IMR-90 (cell line): ENCODE measurements at regions not wholly inside any gene's neighbourhood (a gene's known extent, or its start where the extent isn't known, plus 50 kb on each side); places are given as distances from the start of the nearest gene placed in this dataset.

ENCODE experiments used
- ATAC-seq: fragments of 200-7000 bp; cut with Tn5 transposase; 2 replicates; pipeline ENCODE4 v1.9.1; 2020; ENCODE audit warnings: low read depth, mild to moderate bottlenecking, moderate library complexity
- BruUV-seq: library from RNA; stranded (reverse); fragments of 400-500 nt; replicated peaks from 2 replicates; lab custom pipeline; 2021; lab: Mats Ljungman, UMichigan
- CTCF ChIA-PET: fragments of 300-600 bp; formaldehyde crosslinking; extraction: SDS; loops from one replicate; lab custom pipeline; 2021; ENCODE audit warnings: antibody characterized with exemption; lab: Yijun Ruan, JAX
- POLR2A ChIA-PET: fragments of 300-600 bp; sonication (Branson Sonifier 250); formaldehyde crosslinking; loops from one replicate; lab custom pipeline; 2022; ENCODE audit warnings: antibody characterized with exemption; ENCODE audit not compliant: unreplicated experiment; lab: Charles Lee
- DNase-seq: peaks from one replicate; pipeline ENCODE4 v3.0.0; 2013
- H2AFZ ChIP-seq: replicated peaks from 2 replicates; pipeline ENCODE3; 2013; ENCODE audit warnings: low read length, mild to moderate bottlenecking; ENCODE audit not compliant: poor library complexity
- H2AK5ac ChIP-seq: 2 replicates; pipeline ENCODE4 v1.6.1; 2013; ENCODE audit warnings: low read depth, low read length, inconsistent platforms
- H2AK9ac ChIP-seq: replicated peaks from 2 replicates; pipeline ENCODE3; 2013; ENCODE audit warnings: mild to moderate bottlenecking, low read depth, low read length, moderate library complexity; ENCODE audit not compliant: poor library complexity
- H2BK120ac ChIP-seq: 2 replicates; pipeline ENCODE4 v1.6.1; 2013; ENCODE audit warnings: low read depth, low read length, inconsistent platforms
- H2BK15ac ChIP-seq: 3 replicates; pipeline ENCODE4 v1.6.1; 2013; ENCODE audit warnings: low read depth, low read length, inconsistent platforms
- H2BK20ac ChIP-seq: 2 replicates; pipeline ENCODE4 v1.6.1; 2013; ENCODE audit warnings: low read depth, mild to moderate bottlenecking, inconsistent platforms, low read length, moderate library complexity
- H2BK5ac ChIP-seq: 2 replicates; pipeline ENCODE4 v1.6.1; 2013; ENCODE audit warnings: mild to moderate bottlenecking, low read depth, low read length, inconsistent platforms; ENCODE audit not compliant: poor library complexity, severe bottlenecking
- H3K14ac ChIP-seq: replicated peaks from 2 replicates; pipeline ENCODE4 v1.6.1; 2013; ENCODE audit warnings: low read depth, low read length, inconsistent platforms
- H3K18ac ChIP-seq: 2 replicates; pipeline ENCODE4 v1.6.1; 2013; ENCODE audit warnings: low read depth, low read length, control low read depth
- H3K23ac ChIP-seq: 2 replicates; pipeline ENCODE4 v1.6.1; 2013; ENCODE audit warnings: low read depth, low read length, inconsistent platforms
- H3K27ac ChIP-seq: 2 replicates; pipeline ENCODE4 v1.5.1; 2013; ENCODE audit warnings: mild to moderate bottlenecking, control low read depth, low read length; ENCODE audit not compliant: insufficient read depth
- H3K27me3 ChIP-seq: 2 replicates; pipeline ENCODE4 v1.6.1; 2013; ENCODE audit warnings: low read length; ENCODE audit not compliant: control insufficient read depth, insufficient read depth
- H3K36me3 ChIP-seq: 2 replicates; pipeline ENCODE4 v1.6.1; 2013; ENCODE audit warnings: low read length, mixed read lengths; ENCODE audit not compliant: control insufficient read depth, insufficient read depth
- H3K4ac ChIP-seq: 2 replicates; pipeline ENCODE4 v1.6.1; 2013; ENCODE audit warnings: low read depth, low read length, inconsistent platforms
- H3K4me1 ChIP-seq: 2 replicates; pipeline ENCODE4 v1.6.1; 2013; ENCODE audit warnings: low read length, mixed read lengths; ENCODE audit not compliant: control insufficient read depth, insufficient read depth
- H3K4me2 ChIP-seq: 2 replicates; pipeline ENCODE4 v1.6.1; 2013; ENCODE audit warnings: low read depth, mild to moderate bottlenecking, control low read depth, low read length, moderate library complexity
- H3K4me3 ChIP-seq: 2 replicates; pipeline ENCODE4 v1.5.1; 2013; ENCODE audit warnings: low read depth, mild to moderate bottlenecking, control low read depth, low read length, moderate library complexity; ENCODE audit not compliant: insufficient read depth
- H3K56ac ChIP-seq: 2 replicates; pipeline ENCODE4 v1.6.1; 2013; ENCODE audit warnings: low read length, inconsistent platforms; ENCODE audit not compliant: insufficient read depth; ENCODE audit errors: extremely low read depth
- H3K79me1 ChIP-seq, 2 experiments: 2 replicates each; pipeline ENCODE4 v1.6.1; 2013; ENCODE audit warnings: low read length in 2 of 2, inconsistent platforms in 1 of 2, low read depth in 1 of 2
- H3K9ac ChIP-seq: 2 replicates; pipeline ENCODE4 v1.6.1; 2013; ENCODE audit warnings: low read depth, low read length, control low read depth
- H3K9me1 ChIP-seq: 2 replicates; pipeline ENCODE4 v1.6.1; 2013; ENCODE audit warnings: low read length, inconsistent platforms; ENCODE audit not compliant: insufficient read depth
- H3K9me3 ChIP-seq: 2 replicates; pipeline ENCODE4 v1.6.1; 2013; ENCODE audit warnings: low read length; ENCODE audit not compliant: control insufficient read depth, insufficient read depth
- H4K20me1 ChIP-seq: 2 replicates; pipeline ENCODE4 v1.6.1; 2013; ENCODE audit warnings: low read length, inconsistent platforms; ENCODE audit not compliant: insufficient read depth
- H4K5ac ChIP-seq: 2 replicates; pipeline ENCODE4 v1.6.1; 2013; ENCODE audit warnings: mild to moderate bottlenecking, low read depth, low read length, control low read depth
- H4K8ac ChIP-seq, 2 experiments: 2 replicates each; pipeline ENCODE4 v1.6.1; 2013; ENCODE audit warnings: low read depth in 2 of 2, low read length in 2 of 2, control low read depth in 1 of 2, inconsistent platforms in 1 of 2
- H4K91ac ChIP-seq: 2 replicates; pipeline ENCODE4 v1.6.1; 2013; ENCODE audit warnings: low read depth, low read length, inconsistent platforms; ENCODE audit not compliant: insufficient read depth
- BHLHE40 ChIP-seq: fragments of 150-350 bp; IDR thresholded peaks from 2 replicates; pipeline ENCODE4 v1.6.1; 2016; ENCODE audit warnings: mild to moderate bottlenecking, low read depth, low read length
- CEBPB ChIP-seq: IDR thresholded peaks from 2 replicates; pipeline ENCODE4 v1.6.1; 2012; ENCODE audit warnings: low read depth, low read length, improper control_type of control experiment
- CHD1 ChIP-seq: IDR thresholded peaks from 2 replicates; pipeline ENCODE4 v1.6.1; 2012; ENCODE audit warnings: low read depth, low read length, improper control_type of control experiment
- CTCF ChIP-seq: conservative IDR thresholded peaks from 2 replicates; pipeline ENCODE4 v1.5.1; 2012; ENCODE audit warnings: mild to moderate bottlenecking, low read depth, low read length, improper control_type of control experiment
- FOS ChIP-seq: fragments of 150-350 bp; IDR thresholded peaks from 2 replicates; pipeline ENCODE4 v1.6.1; 2016; ENCODE audit warnings: low read depth, low read length
- MAFK ChIP-seq: IDR thresholded peaks from 2 replicates; pipeline ENCODE4 v1.6.1; 2012; ENCODE audit warnings: low read depth, low read length, improper control_type of control experiment
- MAZ ChIP-seq: IDR thresholded peaks from 2 replicates; pipeline ENCODE4 v1.6.1; 2012; ENCODE audit warnings: low read depth, mild to moderate bottlenecking, low read length, improper control_type of control experiment, moderate library complexity, borderline replicate concordance
- MXI1 ChIP-seq: IDR thresholded peaks from 2 replicates; pipeline ENCODE4 v1.6.1; 2012; ENCODE audit warnings: low read depth, mild to moderate bottlenecking, low read length, moderate library complexity, borderline replicate concordance
- NFE2L2 ChIP-seq: fragments of 150-350 bp; IDR thresholded peaks from 2 replicates; pipeline ENCODE4 v1.6.1; 2016; ENCODE audit warnings: low read depth, mild to moderate bottlenecking, low read length
- POLR2A ChIP-seq: IDR thresholded peaks from 2 replicates; pipeline ENCODE4 v1.6.1; 2012; ENCODE audit warnings: mild to moderate bottlenecking, low read depth, low read length
- RAD21 ChIP-seq: IDR thresholded peaks from 2 replicates; pipeline ENCODE4 v1.6.1; 2012; ENCODE audit warnings: low read length, improper control_type of control experiment
- RFX5 ChIP-seq: IDR thresholded peaks from 2 replicates; pipeline ENCODE4 v1.8.0; 2012; ENCODE audit warnings: low read depth, mild to moderate bottlenecking, low read length, moderate library complexity
- SMC3 ChIP-seq: fragments of 150-350 bp; IDR thresholded peaks from 2 replicates; pipeline ENCODE4 v1.6.1; 2016; ENCODE audit warnings: low read depth, mild to moderate bottlenecking, antibody characterized with exemption, low read length, moderate library complexity
- WGBS, 2 experiments: methylation state at CpG; one replicate each; pipeline versions ENCODE4 v1.1.5 to v1.1.7; 2013; ENCODE audit warnings: missing lambda C conversion rate in 2 of 2; ENCODE audit not compliant: insufficient read length in 1 of 2; ENCODE audit errors: extremely low coverage in 2 of 2; 5-methylcytosine and 5-hydroxymethylcytosine counted together
- dilution Hi-C: fragments of 300-500 bp; cut with HindIII; formaldehyde crosslinking; loops from one replicate; pipeline ENCODE4 v1.14.3; 2018; ENCODE audit warnings: low sequenced_read_pairs; ENCODE audit not compliant: unreplicated experiment
- in situ Hi-C: fragments of 300-500 bp; cut with MboI; formaldehyde crosslinking; loops from 3 replicates; pipeline ENCODE4 v1.14.3; 2019; ENCODE audit warnings: low sequenced_read_pairs, inconsistent platforms, mixed read lengths
- intact Hi-C: fragments of 100-400 bp; cut with micrococcal nuclease; formaldehyde crosslinking; loops from 2 replicates; pipeline ENCODE4 v1.10.0; 2022
- TF ChIP-seq, protein P1 (sequence below): fragments of 150-350 bp; IDR thresholded peaks from 2 replicates; pipeline ENCODE4 v1.6.1; 2016; ENCODE audit warnings: low read depth, mild to moderate bottlenecking, low read length, moderate library complexity, borderline replicate concordance

DNA sequence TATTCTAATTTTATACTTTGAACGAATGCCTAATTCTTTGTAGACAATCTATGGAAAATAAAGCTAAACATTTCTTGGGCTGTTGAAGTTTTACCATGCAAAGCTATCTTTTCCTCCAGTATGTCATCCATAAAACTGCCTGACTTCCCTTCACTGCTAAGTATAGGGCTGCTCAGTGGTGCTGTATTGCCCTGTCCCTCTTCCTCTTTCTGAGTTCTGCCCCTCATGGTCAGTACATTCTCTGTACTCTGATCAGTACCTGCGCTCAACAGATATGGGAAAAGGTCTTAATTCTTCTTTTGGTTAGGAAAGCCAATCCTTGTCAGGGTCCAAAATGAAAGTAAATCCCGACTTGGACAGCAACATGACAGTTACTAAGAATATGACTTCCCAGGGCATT, 321.9 kb downstream of the RAD51AP2 start:
- Histone ChIP-seq H4K8ac (no peak overlapping the region), H2AK9ac (no peak overlapping the region), H3K23ac (no peak overlapping the region), H3K4me1 (no peaks in the 10 kb centered on the region), H2BK5ac (no peak overlapping the region), H3K4me3 (no peak overlapping the region), H3K4ac (no peak overlapping the region), H3K18ac (no peak overlapping the region), H3K4me2 (no peak overlapping the region), H2BK15ac (no peak overlapping the region), H3K36me3 (no peaks in the 10 kb centered on the region), H3K14ac (no peak overlapping the region), H2BK20ac (no peak overlapping the region), H4K91ac (no peak overlapping the region), H3K27ac (no peak overlapping the region), H3K27me3 (no peaks in the 10 kb centered on the region), H2AFZ (no peak overlapping the region), H3K56ac (no peak overlapping the region), H4K20me1 (no peaks in the 10 kb centered on the region), H4K5ac (no peak overlapping the region), H2BK120ac (no peak overlapping the region), H3K9me3 (no peaks in the 10 kb centered on the region), H3K9me1 (no peaks in the 10 kb centered on the region), H3K9ac (no peak overlapping the region), H3K79me1 (no peaks in the 10 kb centered on the region), H2AK5ac (no peak overlapping the region)
- WGBS, 2 experiments, result no CpG with 5 or more reads among the region's 3 CpGs
- no TSS peak for BruUV-seq
- in situ Hi-C loops (no loop called here), intact Hi-C loops (no loop called here), dilution Hi-C loops (no loop called here)
- ATAC-seq (no peak), DNase-seq (no peak)
- CTCF ChIA-PET, result no interaction called here
- TF ChIP-seq, protein P1, sequence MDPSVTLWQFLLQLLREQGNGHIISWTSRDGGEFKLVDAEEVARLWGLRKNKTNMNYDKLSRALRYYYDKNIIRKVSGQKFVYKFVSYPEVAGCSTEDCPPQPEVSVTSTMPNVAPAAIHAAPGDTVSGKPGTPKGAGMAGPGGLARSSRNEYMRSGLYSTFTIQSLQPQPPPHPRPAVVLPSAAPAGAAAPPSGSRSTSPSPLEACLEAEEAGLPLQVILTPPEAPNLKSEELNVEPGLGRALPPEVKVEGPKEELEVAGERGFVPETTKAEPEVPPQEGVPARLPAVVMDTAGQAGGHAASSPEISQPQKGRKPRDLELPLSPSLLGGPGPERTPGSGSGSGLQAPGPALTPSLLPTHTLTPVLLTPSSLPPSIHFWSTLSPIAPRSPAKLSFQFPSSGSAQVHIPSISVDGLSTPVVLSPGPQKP, result no peak
- no peak for TF ChIP-seq BHLHE40
- no peak for TF ChIP-seq FOS
- TF ChIP-seq CEBPB, result no peak
- no peak for TF ChIP-seq RFX5
- TF ChIP-seq MAZ, result no peak
- TF ChIP-seq SMC3, result no peak
- TF ChIP-seq RAD21, result no peak
- TF ChIP-seq NFE2L2, result no peak
- TF ChIP-seq CHD1, result no peak
- TF ChIP-seq POLR2A, result no peak
- no peak for TF ChIP-seq MAFK
- no peak for TF ChIP-seq MXI1
- no peak for TF ChIP-seq CTCF
- POLR2A ChIA-PET, result no interaction called here
